NCI-H187 (cell line): ENCODE measurements at regions not wholly inside any gene's neighbourhood (a gene's known extent, or its start where the extent isn't known, plus 50 kb on each side); places are given as distances from the start of the nearest gene placed in this dataset.
A peak's percentile ranks its signal among the peaks of the same experiment; 100 is the strongest.

Experiments used
- DNase-seq, 2 experiments: peaks; one replicate each; lab custom pipeline; 2025; lab: John Stamatoyannopoulos, UW

DNA sequence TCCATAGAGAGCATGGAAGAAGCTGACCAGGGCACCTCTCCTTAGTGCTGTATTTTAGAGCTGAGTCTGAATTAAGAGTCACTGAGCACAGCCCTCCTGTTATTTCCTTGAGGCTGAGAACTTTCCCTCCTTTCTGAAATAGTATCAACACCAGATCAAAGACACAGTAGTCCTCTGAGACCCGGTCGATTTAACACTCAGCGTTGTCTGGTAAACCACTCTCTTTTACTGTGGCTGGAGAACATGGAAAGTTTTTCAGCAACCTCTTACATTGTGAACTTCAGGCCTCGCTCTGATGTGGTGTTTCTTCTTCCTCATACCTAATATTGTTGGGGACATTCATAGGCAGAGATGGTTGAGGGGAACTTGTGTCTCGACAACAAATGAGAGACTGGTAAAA, 202.0 kb upstream of the MTPN start:
- DNase-seq: no peak

DNA sequence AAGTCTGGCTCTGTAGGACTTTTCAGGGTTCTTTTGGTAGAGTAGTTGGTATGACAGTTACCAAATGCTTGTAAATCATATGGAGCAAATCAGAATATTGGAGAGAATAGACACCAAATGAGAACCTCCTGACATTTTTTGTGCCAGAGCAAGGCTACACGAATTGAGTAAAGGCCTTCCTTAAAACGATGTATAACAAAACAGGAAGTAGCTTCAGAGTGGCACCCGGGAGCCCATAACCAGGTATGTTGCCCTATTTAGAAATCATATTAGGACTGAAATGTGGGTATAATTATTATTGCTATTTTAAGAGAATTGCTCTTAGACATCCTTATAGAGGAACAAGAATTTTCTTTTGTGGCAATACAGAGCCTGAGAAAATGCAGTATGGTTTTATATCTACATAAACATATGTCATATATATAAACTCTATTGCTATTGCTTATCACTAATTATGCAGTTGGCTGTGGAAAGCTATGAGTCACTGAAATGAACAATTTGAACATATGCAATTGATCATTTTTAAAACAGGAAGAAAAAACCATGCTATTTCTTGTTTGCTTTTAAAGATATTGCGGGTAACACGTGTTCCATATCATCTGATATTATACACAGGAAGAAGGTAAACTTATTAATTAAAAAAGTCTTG, 197.4 kb upstream of the MTPN start:
- no peak for DNase-seq

DNA sequence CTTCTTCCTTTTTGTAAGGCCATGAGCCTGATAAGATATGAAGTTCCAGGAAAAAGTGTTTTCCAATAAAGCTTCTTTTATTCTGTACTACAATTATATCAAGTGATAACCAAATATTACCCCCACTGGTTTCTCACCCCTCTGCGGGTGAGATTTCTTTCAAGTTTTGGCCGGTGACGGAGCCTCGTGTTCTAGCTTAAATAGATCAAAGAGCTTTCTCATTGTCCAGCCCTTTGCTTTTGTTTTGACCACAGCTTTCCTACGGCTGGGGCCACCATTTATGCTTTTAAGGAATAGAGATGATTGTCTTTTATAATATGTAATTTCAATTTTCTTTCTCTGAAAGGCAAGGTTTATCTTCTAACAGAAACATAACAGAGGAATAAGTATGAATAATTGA, 196.7 kb upstream of the MTPN start:
- DNase-seq: no peak

DNA sequence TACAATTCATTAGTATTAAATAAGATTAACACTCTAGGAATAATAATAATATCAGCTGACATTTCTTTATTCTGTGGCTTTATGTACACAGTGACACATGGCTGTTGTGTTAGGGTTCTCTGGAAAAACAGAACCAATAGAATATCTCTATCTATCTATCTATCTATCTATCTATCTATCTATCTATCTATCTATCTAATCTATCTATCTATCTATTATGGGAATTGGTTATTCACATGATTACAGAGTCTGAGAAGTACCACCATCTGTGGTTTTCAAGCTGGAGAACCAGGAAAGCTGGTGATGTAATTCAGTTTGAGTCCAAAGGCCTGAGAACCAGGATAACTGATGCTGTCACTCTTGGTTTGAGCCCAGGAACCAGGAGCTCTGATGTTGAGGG, 194.1 kb upstream of the MTPN start:
- DNase-seq: no peak

DNA sequence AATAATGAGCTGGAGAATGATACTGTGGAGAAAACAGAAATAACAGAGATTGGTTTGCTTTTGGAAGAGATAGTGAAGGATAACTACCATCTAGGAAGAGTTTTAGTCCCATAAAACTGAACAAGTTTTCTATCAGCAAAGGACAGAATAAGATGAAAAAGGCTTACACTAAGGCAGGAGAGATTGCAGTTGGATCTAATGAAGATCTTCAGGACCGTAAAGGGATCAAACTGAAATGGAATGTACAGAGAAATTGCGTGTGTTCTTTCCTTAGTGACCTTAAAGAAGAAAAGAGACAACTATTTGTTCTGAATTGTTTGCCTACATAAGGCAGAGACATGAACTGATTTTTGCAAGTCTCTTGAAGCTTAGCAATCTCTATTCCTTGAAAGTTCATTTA, 191.7 kb upstream of the MTPN start:
- no peak for DNase-seq

DNA sequence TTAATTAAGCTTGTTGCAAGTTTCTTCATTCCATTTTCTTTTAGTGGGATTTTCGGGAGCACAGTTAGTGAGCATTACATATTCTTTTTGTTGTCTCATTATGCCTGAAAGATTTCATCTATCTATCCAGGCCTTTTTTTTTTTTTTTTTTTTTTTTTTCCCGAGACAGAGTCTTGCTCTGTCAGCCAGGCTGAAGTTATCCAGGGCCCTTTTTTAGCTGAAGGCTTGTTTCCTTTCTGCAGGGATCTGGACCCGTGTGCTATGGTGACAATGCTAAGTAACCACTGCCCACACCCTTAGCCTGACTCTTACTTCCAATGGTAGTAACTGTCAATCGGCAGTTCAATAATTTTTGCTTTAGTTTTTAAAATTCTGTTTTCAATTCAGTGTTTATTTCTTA, 190.8 kb upstream of the MTPN start:
- DNase-seq: no peak

DNA sequence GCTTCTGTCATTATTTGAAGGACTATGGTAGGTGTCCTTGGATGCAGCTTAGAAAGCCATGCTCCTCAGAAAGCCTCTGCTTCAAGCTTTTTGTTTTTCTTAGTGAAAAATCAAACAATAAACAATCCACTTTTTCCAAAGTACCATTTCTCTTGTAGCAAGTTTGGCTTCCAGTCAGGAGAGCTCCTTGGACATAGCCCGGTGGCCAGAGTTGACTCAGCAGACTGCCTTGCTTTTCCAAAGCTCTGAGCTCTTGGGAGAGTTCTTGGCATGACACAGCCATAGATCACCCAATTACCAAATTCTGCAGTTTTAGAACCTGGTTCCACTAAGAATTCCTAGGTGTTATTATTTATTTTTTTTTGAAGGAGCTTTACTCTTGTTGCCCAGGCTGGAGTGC, 189.4 kb upstream of the MTPN start:
- no peak for DNase-seq

DNA sequence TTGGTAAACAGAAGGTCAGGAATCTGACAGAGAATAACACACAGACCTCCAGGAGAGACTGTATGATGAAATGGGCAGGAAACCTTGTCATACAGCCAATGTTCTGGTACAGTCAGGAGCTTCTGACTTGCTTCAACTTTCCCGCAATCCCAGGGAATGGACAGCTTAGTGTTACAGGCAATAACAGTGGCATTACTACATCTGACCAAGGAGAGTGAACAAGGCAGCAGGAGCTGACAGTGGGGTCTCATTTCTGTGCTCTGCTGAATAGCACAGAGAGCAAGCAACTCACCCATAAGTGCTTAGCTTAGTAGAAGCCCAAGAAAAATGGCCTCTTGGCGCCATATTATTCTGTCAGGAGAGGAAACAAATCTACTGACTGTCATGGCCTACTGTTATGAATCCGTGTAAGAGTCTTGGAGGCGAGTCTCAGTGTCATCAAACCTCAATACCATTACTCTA, 186.2 kb upstream of the MTPN start:
- no peak for DNase-seq

DNA sequence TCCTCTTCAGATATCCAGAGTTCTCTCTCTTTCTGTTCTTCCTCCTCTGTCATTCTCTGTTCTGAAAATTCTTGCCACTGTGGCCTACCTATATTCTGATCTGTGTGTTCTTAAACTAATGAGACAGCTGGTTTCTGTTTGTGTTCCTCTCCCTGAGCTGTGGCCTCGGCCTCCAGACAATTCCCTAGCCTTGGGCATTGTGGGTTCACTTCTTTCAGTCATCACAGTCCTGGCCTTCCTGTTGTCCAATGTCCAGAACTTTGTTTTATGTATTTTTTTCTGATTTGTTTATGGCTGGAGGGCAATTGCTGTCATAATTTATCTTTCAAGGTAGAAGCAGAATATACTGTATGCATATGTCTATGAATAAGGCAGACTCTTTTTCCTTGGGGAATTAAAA, 173.2 kb upstream of the MTPN start:
- no peak for DNase-seq

DNA sequence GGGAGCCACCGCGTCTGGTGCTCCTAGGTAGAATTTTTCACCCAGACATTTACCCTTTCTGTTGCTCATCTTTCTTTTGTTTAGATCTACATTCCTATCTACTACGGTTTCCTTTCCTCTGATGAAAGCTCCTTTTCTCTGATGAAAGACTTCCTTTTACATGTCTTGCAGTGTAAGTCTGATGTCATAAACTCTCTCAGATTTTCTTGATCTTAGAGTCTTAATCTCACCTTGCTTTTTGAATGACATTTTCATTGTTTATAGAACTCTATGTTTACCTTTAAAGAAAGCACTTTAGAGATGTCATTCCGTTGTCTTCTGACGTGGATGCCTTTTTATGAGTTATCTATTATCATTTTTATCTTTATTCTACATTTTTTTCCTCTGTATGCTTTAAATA, 171.8 kb upstream of the MTPN start:
- DNase-seq: no peak

DNA sequence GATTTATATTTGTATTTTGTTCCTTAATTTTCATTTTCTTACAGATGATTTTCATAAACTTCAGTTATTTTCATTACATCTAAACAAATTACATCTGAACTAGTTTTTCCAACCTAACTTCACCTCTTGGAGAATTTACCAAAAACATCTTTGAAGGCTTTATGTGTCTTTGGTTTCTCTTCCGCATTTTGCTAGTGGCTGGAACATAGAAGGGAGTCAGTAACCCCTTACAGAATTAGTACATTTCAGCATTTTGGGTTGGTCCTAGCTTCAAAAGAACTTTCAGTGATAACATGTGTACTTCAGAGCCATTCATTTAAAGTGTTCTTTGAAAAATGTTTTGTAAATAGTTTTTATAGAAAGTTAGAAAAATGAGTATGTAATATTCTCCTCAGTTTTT, 169.8 kb upstream of the MTPN start:
- no peak for DNase-seq

DNA sequence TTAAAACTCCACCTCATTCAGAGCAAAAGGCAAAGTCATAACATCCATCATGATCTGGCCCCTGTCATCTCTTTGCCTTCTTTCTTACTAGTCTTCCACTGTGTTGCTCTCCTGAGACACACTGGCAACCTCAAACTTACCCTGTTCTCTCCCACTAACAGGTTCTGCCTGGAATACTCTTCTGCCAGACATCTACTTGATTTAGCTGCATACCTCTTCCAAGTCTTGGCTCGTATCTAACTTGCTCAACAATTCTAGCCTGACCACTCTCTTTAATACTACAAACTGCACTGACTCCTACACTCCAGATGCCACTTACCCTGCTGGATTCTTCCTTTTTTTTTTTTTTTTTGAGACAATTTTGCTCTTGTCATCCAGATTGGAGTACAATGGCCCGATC, 167.0 kb upstream of the MTPN start:
- no peak for DNase-seq

DNA sequence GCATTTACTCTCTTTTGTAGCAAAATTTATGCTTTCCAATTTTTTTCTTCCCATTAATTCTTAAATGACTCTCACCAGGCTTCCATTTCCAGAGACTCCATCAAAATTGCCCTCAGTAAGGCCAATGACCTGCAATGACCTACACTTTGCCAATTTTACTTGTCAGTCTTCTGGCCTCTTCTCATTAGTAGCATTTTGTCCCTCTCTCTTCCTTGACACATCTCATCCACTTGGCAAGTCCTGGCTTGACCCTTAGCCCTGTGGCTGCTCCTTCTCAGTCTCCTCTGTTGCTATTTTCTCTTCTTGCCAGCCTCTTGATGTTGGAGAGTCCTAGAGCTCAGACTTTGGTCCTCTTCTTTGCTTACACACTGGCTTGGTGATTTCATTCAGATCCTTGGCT, 166.1 kb upstream of the MTPN start:
- DNase-seq: no peak

DNA sequence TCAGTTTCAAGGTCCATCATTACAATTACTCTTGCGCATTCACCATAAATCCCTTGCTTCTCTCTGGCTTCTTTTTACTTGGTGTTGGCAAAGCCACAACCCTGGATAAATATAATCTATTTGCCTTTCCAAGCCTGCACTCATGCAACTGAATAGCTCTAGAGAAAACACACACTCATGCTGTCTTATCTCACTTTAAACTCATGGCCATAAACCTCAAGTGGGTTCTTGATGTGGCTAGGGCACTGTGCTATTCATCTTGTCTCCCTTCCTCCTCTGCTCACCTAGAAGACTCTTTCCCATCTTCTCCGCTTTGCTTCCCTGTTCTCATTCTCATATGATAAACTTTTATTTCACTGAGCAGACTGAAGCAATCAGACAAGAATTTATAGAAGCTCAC, 165.4 kb upstream of the MTPN start:
- DNase-seq: peak; percentile 39 to 74

DNA sequence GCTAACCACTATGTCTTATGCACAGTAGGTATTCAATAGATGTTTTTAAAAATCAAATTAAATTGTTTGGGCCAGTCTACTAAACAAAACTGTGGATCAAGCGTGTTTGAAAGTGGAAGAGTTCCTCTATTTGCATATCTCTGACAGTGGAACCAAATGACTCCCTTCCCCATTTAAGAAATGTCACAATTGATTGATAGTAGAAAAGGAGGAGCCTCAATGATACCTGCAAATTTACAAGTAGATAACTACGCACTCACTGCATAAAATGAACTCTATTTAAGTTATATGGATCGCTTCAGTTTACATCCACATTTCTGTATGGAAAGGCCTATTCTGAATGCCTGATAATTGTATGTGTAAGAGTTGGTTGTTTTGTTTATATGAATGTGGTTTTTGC, 163.3 kb upstream of the MTPN start:
- DNase-seq: no peak

DNA sequence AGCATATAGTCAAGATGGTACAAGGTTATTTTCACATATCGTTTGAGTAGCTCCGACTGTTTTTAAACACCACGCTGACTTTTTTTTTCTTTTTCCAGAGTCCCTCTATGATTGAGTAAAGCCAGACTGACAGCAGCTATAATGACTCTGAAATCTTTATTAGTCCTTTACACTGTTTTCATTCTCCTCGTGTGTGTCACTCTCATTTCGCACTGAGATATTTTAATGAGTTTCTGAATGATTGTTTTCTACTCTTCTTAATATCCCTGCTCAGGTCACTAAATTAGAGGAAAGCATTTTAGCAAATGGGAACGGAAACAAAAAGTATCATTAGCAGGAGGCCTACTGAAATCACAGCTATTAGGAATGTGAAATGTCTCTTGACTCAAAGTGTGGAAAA, 162.3 kb upstream of the MTPN start:
- no peak for DNase-seq

DNA sequence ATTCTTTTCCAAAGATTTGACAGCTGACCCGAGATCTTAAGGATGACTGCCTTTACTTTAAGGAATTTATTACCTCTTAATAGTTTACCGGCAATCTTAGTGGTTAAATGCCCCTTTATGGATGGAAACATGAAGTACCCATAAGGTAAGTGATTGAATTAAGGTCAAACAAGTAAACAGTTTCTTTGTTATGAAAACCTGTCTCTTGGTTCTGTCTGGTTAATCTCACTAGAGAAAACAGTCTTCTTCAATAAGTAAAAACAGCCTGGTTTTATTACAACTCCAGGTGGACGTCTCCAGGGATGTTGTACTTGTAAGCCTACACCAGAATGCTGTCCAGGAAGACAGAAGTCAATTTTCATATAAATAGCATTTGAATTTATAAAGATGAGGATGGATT, 161.8 kb upstream of the MTPN start:
- no peak for DNase-seq

DNA sequence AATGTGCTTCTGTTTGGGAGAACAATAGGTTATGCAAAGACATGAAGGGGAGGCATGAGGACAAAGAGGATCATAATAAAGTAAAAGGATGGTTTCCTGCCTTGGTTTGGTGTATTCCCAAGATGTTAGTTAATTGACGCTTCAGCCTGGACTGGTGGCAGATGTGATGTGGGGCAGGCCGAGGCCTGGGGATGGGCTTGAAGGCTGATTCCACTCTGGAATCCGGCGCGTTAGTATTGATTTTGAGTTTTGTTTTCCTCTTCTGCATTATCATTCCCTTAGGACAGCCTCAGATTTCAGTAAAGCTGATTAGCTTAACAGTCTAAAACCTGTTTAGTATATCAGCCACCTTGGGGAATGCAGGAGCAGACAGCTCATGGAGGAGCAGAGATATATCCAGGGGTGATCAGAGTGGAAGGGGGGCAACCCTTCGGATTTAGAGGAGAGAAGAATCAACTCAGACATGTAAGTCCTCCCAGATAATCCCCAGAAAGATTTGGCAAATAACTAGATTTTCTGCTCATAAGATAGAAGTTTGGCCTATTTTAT, 159.8 kb upstream of the MTPN start:
- DNase-seq: no peak

DNA sequence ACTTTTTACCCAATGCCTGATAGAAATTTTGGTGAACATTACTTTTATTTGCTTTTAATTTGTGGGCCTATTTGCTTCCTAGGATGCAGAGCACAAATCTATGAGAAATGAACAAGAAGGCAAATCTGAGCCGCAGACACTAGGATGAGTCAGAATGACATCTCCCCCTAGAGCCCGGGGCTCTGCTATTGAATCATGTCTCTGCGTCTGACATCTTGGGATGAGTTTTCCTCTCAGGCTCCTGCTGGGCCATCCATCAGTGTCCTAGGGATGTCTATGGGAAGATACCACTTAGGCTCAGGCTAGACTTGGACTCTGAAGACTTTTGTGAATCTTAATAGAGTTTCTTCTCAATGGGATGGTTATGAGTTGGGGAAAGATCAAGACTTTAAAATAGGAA, 157.3 kb upstream of the MTPN start:
- no peak for DNase-seq

DNA sequence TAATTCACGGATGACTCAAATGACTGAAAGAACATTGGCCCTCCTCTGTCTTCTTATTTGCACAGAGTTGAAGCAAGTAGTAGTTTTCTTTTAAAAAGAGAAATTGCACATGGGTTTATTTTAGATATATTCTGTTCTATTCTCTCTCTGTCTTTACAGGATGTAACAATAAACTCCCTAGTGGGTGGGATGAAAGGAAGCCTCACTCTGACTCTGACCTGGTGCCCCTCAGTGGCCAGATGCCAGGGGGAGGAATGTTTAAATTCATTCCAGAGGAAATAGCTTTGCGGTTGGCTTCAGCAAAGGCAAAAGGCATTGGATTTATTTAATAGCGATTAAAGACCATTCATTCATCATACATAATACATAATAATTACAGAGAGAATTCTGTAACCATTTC, 156.4 kb upstream of the MTPN start:
- no peak for DNase-seq

DNA sequence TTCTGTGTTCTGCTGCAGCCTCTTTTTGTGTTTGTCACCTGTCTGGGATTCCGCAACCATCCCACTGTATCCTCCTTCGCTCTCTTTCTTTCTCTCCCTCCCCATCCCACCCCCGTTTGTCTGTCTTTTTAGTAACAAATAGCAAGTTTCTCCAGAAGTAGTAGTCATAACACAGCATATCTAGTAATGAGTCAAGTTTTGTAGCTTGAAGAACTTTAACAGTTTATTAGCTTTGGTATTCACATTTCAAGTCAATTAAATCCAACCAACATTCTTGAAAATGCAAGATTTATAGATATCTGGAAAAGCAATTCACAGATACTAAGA, 154.1 kb upstream of the MTPN start:
- DNase-seq: no peak

DNA sequence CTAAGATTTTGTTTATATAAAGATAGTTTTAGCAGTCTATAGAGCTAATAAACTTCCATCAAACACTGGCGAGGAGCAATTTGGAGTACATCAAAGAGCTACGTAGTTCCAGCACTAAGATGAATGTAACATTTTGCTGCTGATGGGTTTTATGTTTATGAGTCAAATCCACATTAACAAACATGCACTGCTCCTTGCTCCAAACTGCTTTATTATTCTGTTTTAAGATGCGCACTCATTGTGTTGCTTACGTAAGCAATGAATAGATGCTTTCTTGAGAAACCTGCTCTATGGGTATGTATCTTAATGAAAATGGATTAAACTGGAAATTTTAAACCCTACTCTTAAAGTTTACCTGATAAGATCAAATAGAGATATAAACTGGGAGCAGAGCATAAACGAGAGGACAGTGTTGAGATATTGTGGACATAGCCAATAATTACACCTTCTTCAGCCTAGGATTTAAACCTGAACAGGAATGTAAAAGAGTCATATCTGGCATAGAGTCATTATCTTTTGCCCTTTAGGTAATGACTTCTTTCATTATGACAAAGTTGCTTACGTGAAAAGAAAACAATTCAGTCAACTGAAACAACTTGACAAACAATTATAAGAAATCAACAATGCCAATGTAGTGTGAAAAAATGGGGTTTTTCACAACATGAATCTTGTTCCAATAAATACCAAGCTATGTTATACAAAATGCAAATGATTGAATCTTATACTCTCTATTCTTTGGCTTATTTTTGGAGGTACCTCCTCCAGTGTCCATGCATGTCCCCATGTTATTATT, 153.5 kb upstream of the MTPN start:
- DNase-seq: no peak

DNA sequence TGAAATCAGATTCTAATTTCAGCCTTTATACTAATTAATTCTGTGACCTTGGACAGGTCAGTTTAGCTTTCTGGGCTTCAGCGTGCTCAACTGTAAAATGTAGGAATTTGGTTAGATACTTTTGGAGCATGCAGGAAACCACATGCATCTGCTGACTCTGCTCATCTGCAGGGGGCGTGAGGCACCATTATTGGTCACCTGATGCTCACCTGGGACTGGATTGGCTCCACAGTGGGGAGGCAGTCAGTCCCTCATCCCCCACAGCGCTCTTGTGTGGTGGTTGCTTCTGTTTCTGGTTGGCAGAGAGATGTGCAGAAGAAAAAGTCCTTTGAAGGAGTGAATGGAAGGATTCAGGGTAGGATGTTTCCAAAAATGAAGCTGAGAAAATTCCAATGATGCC, 150.9 kb upstream of the MTPN start:
- DNase-seq: no peak

DNA sequence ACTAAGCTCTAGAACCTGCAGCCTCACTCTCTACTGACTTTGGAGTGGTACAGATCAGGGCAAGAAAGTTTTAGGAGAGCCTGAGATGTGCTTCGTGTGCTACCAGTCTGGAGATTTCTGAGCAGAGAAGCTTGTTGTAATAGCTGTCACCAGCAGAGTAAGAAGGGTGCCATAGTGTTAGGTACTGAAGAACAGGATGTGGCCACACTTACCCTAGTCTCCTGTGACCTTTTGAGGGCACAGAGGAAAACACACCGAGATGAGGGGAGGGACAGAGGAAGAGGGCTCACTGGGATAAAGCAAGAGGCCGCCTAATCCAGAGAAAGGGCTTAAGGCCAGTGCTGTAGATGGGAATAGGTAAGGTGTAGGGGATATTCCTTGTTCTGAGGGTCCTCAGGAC, 146.2 kb upstream of the MTPN start:
- DNase-seq: no peak
